ENCODE measurements at regions not wholly inside any gene's neighbourhood (a gene's known extent, or its start where the extent isn't known, plus 50 kb on each side); places are given as distances from the start of the nearest gene placed in this dataset.

DNA sequence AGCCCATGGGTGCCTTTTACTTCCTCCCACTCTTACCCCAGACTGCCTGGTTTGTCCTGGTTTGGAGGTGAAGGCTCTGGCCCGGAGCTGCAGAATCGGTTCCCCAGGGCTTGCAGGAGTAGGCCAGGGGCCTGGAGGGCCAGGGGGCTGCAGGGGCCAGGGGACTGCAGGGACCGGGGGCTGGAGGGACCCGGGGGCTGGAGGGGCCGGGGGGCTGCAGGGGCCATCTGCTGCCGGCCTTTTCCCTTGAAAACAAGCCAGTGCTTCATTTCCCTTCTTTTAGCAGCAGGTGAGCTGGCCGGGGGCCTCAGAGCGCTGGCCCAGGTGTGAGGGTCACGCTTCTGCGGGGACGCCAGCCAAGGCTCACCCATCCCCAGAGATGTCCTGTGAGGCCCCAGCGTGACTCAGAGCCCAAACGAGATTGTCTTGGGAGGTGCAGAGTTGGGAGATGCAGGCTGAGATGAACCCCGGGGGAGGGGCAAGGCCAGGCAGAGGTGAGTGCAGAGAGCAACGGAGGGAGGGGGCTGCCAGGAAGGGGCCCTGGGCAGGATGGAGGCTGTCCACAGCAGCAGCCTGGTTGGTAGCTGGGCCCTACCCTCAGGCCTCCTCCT is 154.9 kb downstream of the KIF26A start:
- TF ChIP-seq MYNN (IDR thresholded peaks at IDR 0.05), result no peak
- no peak for TF ChIP-seq MYNN (CRISPR knock-in tag; IDR thresholded peaks at IDR 0.05)
- TF ChIP-seq ZNF589 (CRISPR knock-in tag; IDR thresholded peaks at IDR 0.05; ENCODE audit: low read depth), result no peak
- TF ChIP-seq TAL1 (IDR thresholded peaks at IDR 0.05), result no peak
- TF ChIP-seq, protein P1, sequence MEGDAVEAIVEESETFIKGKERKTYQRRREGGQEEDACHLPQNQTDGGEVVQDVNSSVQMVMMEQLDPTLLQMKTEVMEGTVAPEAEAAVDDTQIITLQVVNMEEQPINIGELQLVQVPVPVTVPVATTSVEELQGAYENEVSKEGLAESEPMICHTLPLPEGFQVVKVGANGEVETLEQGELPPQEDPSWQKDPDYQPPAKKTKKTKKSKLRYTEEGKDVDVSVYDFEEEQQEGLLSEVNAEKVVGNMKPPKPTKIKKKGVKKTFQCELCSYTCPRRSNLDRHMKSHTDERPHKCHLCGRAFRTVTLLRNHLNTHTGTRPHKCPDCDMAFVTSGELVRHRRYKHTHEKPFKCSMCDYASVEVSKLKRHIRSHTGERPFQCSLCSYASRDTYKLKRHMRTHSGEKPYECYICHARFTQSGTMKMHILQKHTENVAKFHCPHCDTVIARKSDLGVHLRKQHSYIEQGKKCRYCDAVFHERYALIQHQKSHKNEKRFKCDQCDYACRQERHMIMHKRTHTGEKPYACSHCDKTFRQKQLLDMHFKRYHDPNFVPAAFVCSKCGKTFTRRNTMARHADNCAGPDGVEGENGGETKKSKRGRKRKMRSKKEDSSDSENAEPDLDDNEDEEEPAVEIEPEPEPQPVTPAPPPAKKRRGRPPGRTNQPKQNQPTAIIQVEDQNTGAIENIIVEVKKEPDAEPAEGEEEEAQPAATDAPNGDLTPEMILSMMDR (IDR thresholded peaks at IDR 0.05 in 2 of 3, conservative IDR thresholded peaks at IDR 0.05 in 1 of 3; ENCODE audit: insufficient read depth in 2 of 3, low read depth in 1 of 3, low read length in 3 of 3), result no peak

Measured in K562 (cell line).